ENCODE measurements at regions not wholly inside any gene's neighbourhood (a gene's known extent, or its start where the extent isn't known, plus 50 kb on each side); places are given as distances from the start of the nearest gene placed in this dataset.

GRCh38 chr4:12861422-12861821 is 622.7 kb downstream of the RAB28 start:
- Histone ChIP-seq H3K27me3 (ENCODE audit: control insufficient read depth in 2 of 2, insufficient read depth in 2 of 2, low read length in 2 of 2) (no peaks in the 10 kb centered on the region), H3K36me3 (ENCODE audit: control insufficient read depth in 2 of 2, insufficient read depth in 2 of 2, low read length in 2 of 2) (no peaks in the 10 kb centered on the region), H3K9ac (ENCODE audit: low read depth in 1 of 2, low read length in 2 of 2) (no peak overlapping the region), H3K27ac (ENCODE audit: low read depth in 2 of 2, low read length in 2 of 2) (no peak overlapping the region), H3K4me1 (ENCODE audit: control insufficient read depth in 2 of 2, insufficient read depth in 2 of 2, low read length in 2 of 2) (no peaks in the 10 kb centered on the region), H3K4me3 (ENCODE audit: low read length in 2 of 2) (no peak overlapping the region), H3K9me3 (ENCODE audit: control insufficient read depth in 2 of 2, low read length in 2 of 2) (no peaks in the 10 kb centered on the region)

- Histone ChIP-seq H3K27ac (ENCODE audit: low read depth in 2 of 2, low read length in 2 of 2) (no peak overlapping the region), H3K9ac (ENCODE audit: low read depth in 1 of 2, low read length in 2 of 2) (no peak overlapping the region), H3K4me3 (ENCODE audit: low read length in 2 of 2) (no peak overlapping the region)
Measured at GRCh38 chr4:12852338-12853307, 631.5 kb downstream of the RAB28 start.

GRCh38 chr4:12846368-12846767 is 637.8 kb downstream of the RAB28 start:
- H3K4me3 ChIP-seq (ENCODE audit: low read length in 2 of 2): no peak overlapping the region
- H3K9me3 ChIP-seq (ENCODE audit: control insufficient read depth in 2 of 2, low read length in 2 of 2): no peaks in the 10 kb centered on the region
- H3K9ac ChIP-seq (ENCODE audit: low read depth in 1 of 2, low read length in 2 of 2): no peak overlapping the region
- no peaks in the 10 kb centered on the region for H3K4me1 ChIP-seq (ENCODE audit: control insufficient read depth in 2 of 2, insufficient read depth in 2 of 2, low read length in 2 of 2)
- H3K27me3 ChIP-seq (ENCODE audit: control insufficient read depth in 2 of 2, insufficient read depth in 2 of 2, low read length in 2 of 2): no peaks in the 10 kb centered on the region
- H3K36me3 ChIP-seq (ENCODE audit: control insufficient read depth in 2 of 2, insufficient read depth in 2 of 2, low read length in 2 of 2): no peaks in the 10 kb centered on the region
- no peak overlapping the region for H3K27ac ChIP-seq (ENCODE audit: low read depth in 2 of 2, low read length in 2 of 2)

More at GRCh38 chr4:12852338-12853307, 631.5 kb downstream of the RAB28 start:
- H3K36me3 ChIP-seq (ENCODE audit: control insufficient read depth in 2 of 2, insufficient read depth in 2 of 2, low read length in 2 of 2): no peaks in the 10 kb centered on the region
- H3K9me3 ChIP-seq (ENCODE audit: control insufficient read depth in 2 of 2, low read length in 2 of 2): no peaks in the 10 kb centered on the region
- H3K27me3 ChIP-seq (ENCODE audit: control insufficient read depth in 2 of 2, insufficient read depth in 2 of 2, low read length in 2 of 2): no peaks in the 10 kb centered on the region
- no peaks in the 10 kb centered on the region for H3K4me1 ChIP-seq (ENCODE audit: control insufficient read depth in 2 of 2, insufficient read depth in 2 of 2, low read length in 2 of 2)

GRCh38 chr4:12844141-12844540 is 640.0 kb downstream of the RAB28 start:
- no peak overlapping the region for H3K27ac ChIP-seq (ENCODE audit: low read depth in 2 of 2, low read length in 2 of 2)

GRCh38 chr4:12827966-12828365 is 656.2 kb downstream of the RAB28 start:
- Histone ChIP-seq H3K27ac (ENCODE audit: low read depth in 2 of 2, low read length in 2 of 2) (no peak overlapping the region), H3K9me3 (ENCODE audit: control insufficient read depth in 2 of 2, low read length in 2 of 2) (no peaks in the 10 kb centered on the region), H3K4me1 (ENCODE audit: control insufficient read depth in 2 of 2, insufficient read depth in 2 of 2, low read length in 2 of 2) (no peaks in the 10 kb centered on the region), H3K4me3 (ENCODE audit: low read length in 2 of 2) (no peak overlapping the region), H3K9ac (ENCODE audit: low read depth in 1 of 2, low read length in 2 of 2) (no peak overlapping the region), H3K36me3 (ENCODE audit: control insufficient read depth in 2 of 2, insufficient read depth in 2 of 2, low read length in 2 of 2) (no peaks in the 10 kb centered on the region), H3K27me3 (ENCODE audit: control insufficient read depth in 2 of 2, insufficient read depth in 2 of 2, low read length in 2 of 2) (no peaks in the 10 kb centered on the region)

More at GRCh38 chr4:12844141-12844540, 640.0 kb downstream of the RAB28 start:
- Histone ChIP-seq H3K9me3 (ENCODE audit: control insufficient read depth in 2 of 2, low read length in 2 of 2) (no peaks in the 10 kb centered on the region), H3K4me3 (ENCODE audit: low read length in 2 of 2) (no peak overlapping the region), H3K4me1 (ENCODE audit: control insufficient read depth in 2 of 2, insufficient read depth in 2 of 2, low read length in 2 of 2) (no peaks in the 10 kb centered on the region), H3K9ac (ENCODE audit: low read depth in 1 of 2, low read length in 2 of 2) (no peak overlapping the region), H3K36me3 (ENCODE audit: control insufficient read depth in 2 of 2, insufficient read depth in 2 of 2, low read length in 2 of 2) (no peaks in the 10 kb centered on the region), H3K27me3 (ENCODE audit: control insufficient read depth in 2 of 2, insufficient read depth in 2 of 2, low read length in 2 of 2) (no peaks in the 10 kb centered on the region)

- Histone ChIP-seq H3K4me1 (ENCODE audit: control insufficient read depth in 2 of 2, insufficient read depth in 2 of 2, low read length in 2 of 2) (no peaks in the 10 kb centered on the region), H3K36me3 (ENCODE audit: control insufficient read depth in 2 of 2, insufficient read depth in 2 of 2, low read length in 2 of 2) (no peaks in the 10 kb centered on the region), H3K9me3 (ENCODE audit: control insufficient read depth in 2 of 2, low read length in 2 of 2) (peaks cover 0 to 2% of the 10 kb centered on the region in 2 donors), H3K27me3 (ENCODE audit: control insufficient read depth in 2 of 2, insufficient read depth in 2 of 2, low read length in 2 of 2) (no peaks in the 10 kb centered on the region), H3K4me3 (ENCODE audit: low read length in 2 of 2) (no peak overlapping the region), H3K9ac (ENCODE audit: low read depth in 1 of 2, low read length in 2 of 2) (no peak overlapping the region), H3K27ac (ENCODE audit: low read depth in 2 of 2, low read length in 2 of 2) (no peak overlapping the region)
Measured at GRCh38 chr4:12791536-12791935, 692.6 kb downstream of the RAB28 start.

GRCh38 chr4:12787261-12787660 is 696.9 kb downstream of the RAB28 start:
- no peak overlapping the region for H3K4me3 ChIP-seq (ENCODE audit: low read length in 2 of 2)
- no peaks in the 10 kb centered on the region for H3K4me1 ChIP-seq (ENCODE audit: control insufficient read depth in 2 of 2, insufficient read depth in 2 of 2, low read length in 2 of 2)
- peaks cover 0 to 2% of the 10 kb centered on the region in 2 donors for H3K9me3 ChIP-seq (ENCODE audit: control insufficient read depth in 2 of 2, low read length in 2 of 2)
- H3K36me3 ChIP-seq (ENCODE audit: control insufficient read depth in 2 of 2, insufficient read depth in 2 of 2, low read length in 2 of 2): no peaks in the 10 kb centered on the region
- H3K9ac ChIP-seq (ENCODE audit: low read depth in 1 of 2, low read length in 2 of 2): no peak overlapping the region
- no peak overlapping the region for H3K27ac ChIP-seq (ENCODE audit: low read depth in 2 of 2, low read length in 2 of 2)
- no peaks in the 10 kb centered on the region for H3K27me3 ChIP-seq (ENCODE audit: control insufficient read depth in 2 of 2, insufficient read depth in 2 of 2, low read length in 2 of 2)

- H3K4me1 ChIP-seq (ENCODE audit: control insufficient read depth in 2 of 2, insufficient read depth in 2 of 2, low read length in 2 of 2): no peaks in the 10 kb centered on the region
- no peak overlapping the region for H3K4me3 ChIP-seq (ENCODE audit: low read length in 2 of 2)
- H3K9me3 ChIP-seq (ENCODE audit: control insufficient read depth in 2 of 2, low read length in 2 of 2): no peaks in the 10 kb centered on the region
- H3K9ac ChIP-seq (ENCODE audit: low read depth in 1 of 2, low read length in 2 of 2): no peak overlapping the region
- H3K27ac ChIP-seq (ENCODE audit: low read depth in 2 of 2, low read length in 2 of 2): no peak overlapping the region
- H3K27me3 ChIP-seq (ENCODE audit: control insufficient read depth in 2 of 2, insufficient read depth in 2 of 2, low read length in 2 of 2): no peaks in the 10 kb centered on the region
- no peaks in the 10 kb centered on the region for H3K36me3 ChIP-seq (ENCODE audit: control insufficient read depth in 2 of 2, insufficient read depth in 2 of 2, low read length in 2 of 2)
Measured at GRCh38 chr4:12778706-12779105, 705.4 kb downstream of the RAB28 start.

- Histone ChIP-seq H3K9ac (ENCODE audit: low read depth in 1 of 2, low read length in 2 of 2) (no peak overlapping the region), H3K4me1 (ENCODE audit: control insufficient read depth in 2 of 2, insufficient read depth in 2 of 2, low read length in 2 of 2) (no peaks in the 10 kb centered on the region), H3K27me3 (ENCODE audit: control insufficient read depth in 2 of 2, insufficient read depth in 2 of 2, low read length in 2 of 2) (no peaks in the 10 kb centered on the region), H3K4me3 (ENCODE audit: low read length in 2 of 2) (no peak overlapping the region), H3K36me3 (ENCODE audit: control insufficient read depth in 2 of 2, insufficient read depth in 2 of 2, low read length in 2 of 2) (no peaks in the 10 kb centered on the region), H3K9me3 (ENCODE audit: control insufficient read depth in 2 of 2, low read length in 2 of 2) (no peaks in the 10 kb centered on the region), H3K27ac (ENCODE audit: low read depth in 2 of 2, low read length in 2 of 2) (no peak overlapping the region)
Measured at GRCh38 chr4:12778191-12778590, 705.9 kb downstream of the RAB28 start.

GRCh38 chr4:12770351-12770750 is 713.8 kb downstream of the RAB28 start:
- no peak overlapping the region for H3K9ac ChIP-seq (ENCODE audit: low read depth in 1 of 2, low read length in 2 of 2)

More at GRCh38 chr4:12770351-12770750, 713.8 kb downstream of the RAB28 start:
- H3K36me3 ChIP-seq (ENCODE audit: control insufficient read depth in 2 of 2, insufficient read depth in 2 of 2, low read length in 2 of 2): no peaks in the 10 kb centered on the region
- H3K9me3 ChIP-seq (ENCODE audit: control insufficient read depth in 2 of 2, low read length in 2 of 2): no peaks in the 10 kb centered on the region
- H3K4me1 ChIP-seq (ENCODE audit: control insufficient read depth in 2 of 2, insufficient read depth in 2 of 2, low read length in 2 of 2): no peaks in the 10 kb centered on the region
- H3K27ac ChIP-seq (ENCODE audit: low read depth in 2 of 2, low read length in 2 of 2): no peak overlapping the region
- no peaks in the 10 kb centered on the region for H3K27me3 ChIP-seq (ENCODE audit: control insufficient read depth in 2 of 2, insufficient read depth in 2 of 2, low read length in 2 of 2)
- no peak overlapping the region for H3K4me3 ChIP-seq (ENCODE audit: low read length in 2 of 2)
